Fibroblast of the aortic adventitia (primary cell): ENCODE measurements at regions not wholly inside any gene's neighbourhood (a gene's known extent, or its start where the extent isn't known, plus 50 kb on each side); places are given as distances from the start of the nearest gene placed in this dataset. TPM values are rescaled to one million over a fixed set of nuclear protein-coding genes. Genes with fewer than 3 reads are reported as not detected.

Experiments used
- DNase-seq: peaks from one replicate; pipeline ENCODE4 v3.0.0-alpha.2; 2010; ENCODE audit warnings: low read depth
- H3K4me3 ChIP-seq: 2 replicates; pipeline ENCODE4 v1.5.1; 2011; ENCODE audit warnings: low read depth, mild to moderate bottlenecking, control low read depth, low read length, moderate library complexity
- small RNA-seq: library from RNA; depleted of rRNA; stranded (forward); fragments of <200 nt; gene quantifications from one replicate; pipeline ENCODE3, GENCODE V24; 2012
- TF ChIP-seq, protein P1 (sequence below): IDR thresholded peaks from 2 replicates; pipeline ENCODE4 v1.5.1; 2011; ENCODE audit warnings: mild to moderate bottlenecking, low read length, control low read depth, inconsistent platforms; ENCODE audit not compliant: insufficient read depth

DNA sequence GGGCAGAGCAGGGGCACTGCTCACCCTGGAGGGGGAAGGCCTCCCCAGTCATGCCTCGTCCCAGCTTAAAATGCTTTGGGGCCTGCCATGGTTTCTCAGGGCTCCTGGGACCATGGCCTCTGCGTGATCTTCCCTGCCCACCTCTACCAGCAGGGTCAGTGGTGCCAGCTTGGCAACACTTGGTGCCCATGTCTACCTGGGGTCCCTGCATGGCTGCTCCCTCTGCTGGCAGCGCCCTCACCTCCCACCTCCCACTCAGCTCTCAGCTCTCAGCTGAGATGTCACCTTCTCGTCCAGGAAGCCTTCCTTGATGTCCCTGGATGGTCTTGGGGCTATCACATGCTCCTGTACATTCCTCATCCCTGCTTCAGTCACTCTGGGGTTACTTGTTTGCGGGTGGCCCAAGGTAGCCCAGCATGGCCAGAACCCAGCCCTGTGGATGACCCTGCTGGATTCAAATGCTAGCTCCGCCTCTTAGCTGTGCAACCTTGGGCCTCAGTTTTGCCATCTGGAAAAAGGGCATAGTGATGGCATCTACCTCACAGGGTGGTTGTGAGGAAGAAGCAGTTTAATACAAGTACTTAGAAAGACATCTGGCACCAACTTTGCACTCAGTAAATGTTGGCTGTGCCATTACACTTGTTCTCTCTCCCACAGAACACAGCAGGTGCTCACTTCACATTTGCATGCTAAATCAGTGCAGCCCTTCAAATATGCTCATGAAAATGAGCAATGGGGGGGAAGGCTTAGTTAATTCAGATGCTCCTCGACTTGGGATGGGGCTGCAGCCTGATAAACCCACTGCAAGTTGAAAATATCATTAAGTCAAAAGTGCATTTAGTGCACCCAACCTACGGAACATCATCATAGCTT, 53.5 kb upstream of the PTPN1 start:
- H3K4me3 ChIP-seq, result no peak overlapping the region
- no peak for DNase-seq

DNA sequence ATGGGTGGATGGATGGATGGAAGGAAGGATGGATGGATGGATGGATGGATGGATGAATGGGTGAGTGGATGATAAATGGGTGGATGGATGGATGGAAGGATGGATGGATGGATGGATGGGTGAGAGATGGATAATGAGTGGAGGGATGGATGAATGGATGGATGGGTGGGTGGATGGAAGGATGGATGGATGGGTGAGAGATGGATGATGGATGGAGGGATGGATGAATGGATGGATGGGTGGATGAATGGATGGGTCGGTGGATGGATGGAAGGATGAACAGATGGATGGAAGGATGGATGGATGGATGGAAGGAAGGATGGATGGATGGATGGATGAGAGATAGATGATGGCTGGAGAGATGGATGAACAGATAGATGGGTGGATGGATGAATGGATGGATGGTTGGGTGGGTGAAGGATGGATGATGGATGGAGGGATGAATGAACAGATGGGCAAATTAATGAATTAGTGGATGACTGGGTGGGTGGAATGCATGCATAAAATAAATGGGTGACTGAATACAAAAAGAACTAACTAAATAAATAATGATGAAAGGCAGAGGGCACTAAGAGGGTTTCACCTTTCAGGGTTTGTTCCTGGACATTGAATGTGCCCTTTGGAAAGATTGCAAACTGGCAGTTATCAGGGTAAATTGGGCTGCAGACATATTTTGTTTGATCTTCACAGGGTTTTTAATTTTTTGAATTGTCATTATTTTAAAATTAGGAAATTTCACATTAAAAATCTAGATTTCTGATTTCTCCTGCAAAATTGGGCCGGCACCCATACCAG, 50.9 kb upstream of the PTPN1 start:
- TF ChIP-seq, protein P1, sequence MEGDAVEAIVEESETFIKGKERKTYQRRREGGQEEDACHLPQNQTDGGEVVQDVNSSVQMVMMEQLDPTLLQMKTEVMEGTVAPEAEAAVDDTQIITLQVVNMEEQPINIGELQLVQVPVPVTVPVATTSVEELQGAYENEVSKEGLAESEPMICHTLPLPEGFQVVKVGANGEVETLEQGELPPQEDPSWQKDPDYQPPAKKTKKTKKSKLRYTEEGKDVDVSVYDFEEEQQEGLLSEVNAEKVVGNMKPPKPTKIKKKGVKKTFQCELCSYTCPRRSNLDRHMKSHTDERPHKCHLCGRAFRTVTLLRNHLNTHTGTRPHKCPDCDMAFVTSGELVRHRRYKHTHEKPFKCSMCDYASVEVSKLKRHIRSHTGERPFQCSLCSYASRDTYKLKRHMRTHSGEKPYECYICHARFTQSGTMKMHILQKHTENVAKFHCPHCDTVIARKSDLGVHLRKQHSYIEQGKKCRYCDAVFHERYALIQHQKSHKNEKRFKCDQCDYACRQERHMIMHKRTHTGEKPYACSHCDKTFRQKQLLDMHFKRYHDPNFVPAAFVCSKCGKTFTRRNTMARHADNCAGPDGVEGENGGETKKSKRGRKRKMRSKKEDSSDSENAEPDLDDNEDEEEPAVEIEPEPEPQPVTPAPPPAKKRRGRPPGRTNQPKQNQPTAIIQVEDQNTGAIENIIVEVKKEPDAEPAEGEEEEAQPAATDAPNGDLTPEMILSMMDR, result no peak
- H3K4me3 ChIP-seq, result no peak overlapping the region
- DNase-seq, result no peak

More for the DNA sequence above, 53.5 kb upstream of the PTPN1 start:
- TF ChIP-seq, protein P1, result no peak

DNA sequence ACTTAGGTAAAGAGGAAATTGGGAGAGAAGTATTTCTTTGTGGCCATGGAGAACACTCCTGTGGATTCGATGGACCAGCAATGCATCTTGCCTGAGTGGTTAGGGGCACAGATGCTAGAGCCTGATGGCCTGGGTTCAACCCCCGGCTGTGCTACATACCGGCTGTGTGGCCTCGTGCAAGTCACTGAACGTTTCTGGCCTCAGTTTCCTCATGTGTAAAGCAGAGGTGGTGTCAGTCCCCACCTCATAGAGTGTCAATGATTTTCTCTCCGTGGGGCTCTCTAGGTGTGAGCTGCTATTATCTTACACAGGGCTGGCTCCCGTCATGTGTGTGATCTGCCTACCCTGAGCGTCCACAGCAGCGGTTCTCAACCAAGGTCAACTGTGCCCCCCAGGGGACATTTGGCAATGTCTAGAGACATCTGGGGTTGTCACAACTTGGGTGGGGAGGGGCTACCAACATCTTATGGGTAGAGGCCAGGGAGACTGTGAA, 50.0 kb upstream of the PTPN1 start:
- no peak for DNase-seq
- no peak overlapping the region for H3K4me3 ChIP-seq
- TF ChIP-seq, protein P1, result no peak

Small RNAs in the stretch of these regions (small RNA-seq; reads per million reads assigned to genes)
- gene RN7SL636P, result not detected
